ENCODE measurements at regions not wholly inside any gene's neighbourhood (a gene's known extent, or its start where the extent isn't known, plus 50 kb on each side); places are given as distances from the start of the nearest gene placed in this dataset.

GRCh38 chr5:113969901-113970300, 392.0 kb upstream of the KCNN2 start:
- no peak for TF ChIP-seq EZH2phosphoT487 (conservative IDR thresholded peaks at IDR 0.05; ENCODE audit: low read length)
- TF ChIP-seq, protein P1, sequence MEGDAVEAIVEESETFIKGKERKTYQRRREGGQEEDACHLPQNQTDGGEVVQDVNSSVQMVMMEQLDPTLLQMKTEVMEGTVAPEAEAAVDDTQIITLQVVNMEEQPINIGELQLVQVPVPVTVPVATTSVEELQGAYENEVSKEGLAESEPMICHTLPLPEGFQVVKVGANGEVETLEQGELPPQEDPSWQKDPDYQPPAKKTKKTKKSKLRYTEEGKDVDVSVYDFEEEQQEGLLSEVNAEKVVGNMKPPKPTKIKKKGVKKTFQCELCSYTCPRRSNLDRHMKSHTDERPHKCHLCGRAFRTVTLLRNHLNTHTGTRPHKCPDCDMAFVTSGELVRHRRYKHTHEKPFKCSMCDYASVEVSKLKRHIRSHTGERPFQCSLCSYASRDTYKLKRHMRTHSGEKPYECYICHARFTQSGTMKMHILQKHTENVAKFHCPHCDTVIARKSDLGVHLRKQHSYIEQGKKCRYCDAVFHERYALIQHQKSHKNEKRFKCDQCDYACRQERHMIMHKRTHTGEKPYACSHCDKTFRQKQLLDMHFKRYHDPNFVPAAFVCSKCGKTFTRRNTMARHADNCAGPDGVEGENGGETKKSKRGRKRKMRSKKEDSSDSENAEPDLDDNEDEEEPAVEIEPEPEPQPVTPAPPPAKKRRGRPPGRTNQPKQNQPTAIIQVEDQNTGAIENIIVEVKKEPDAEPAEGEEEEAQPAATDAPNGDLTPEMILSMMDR (IDR thresholded peaks at IDR 0.05; ENCODE audit: insufficient read depth, low read length, poor library complexity, severe bottlenecking), result no peak
- no peak overlapping the region for H2AFZ ChIP-seq (ENCODE audit: low read depth, low read length, severe bottlenecking)
- no peaks in the 10 kb centered on the region for H3K79me2 ChIP-seq (ENCODE audit: insufficient read depth, low read length)
- H3F3A ChIP-seq (ENCODE audit: insufficient read depth), result no peaks in the 10 kb centered on the region
- H3K4me3 ChIP-seq (ENCODE audit: insufficient read depth, low read length, poor library complexity, severe bottlenecking), result no peak overlapping the region
- H3K9ac ChIP-seq (ENCODE audit: low read length), result no peak overlapping the region
- no peaks in the 10 kb centered on the region for H4K20me1 ChIP-seq (ENCODE audit: low read depth, low read length)
- H3K9me2 ChIP-seq (replicated peaks; ENCODE audit: insufficient read depth, low read length), result no peaks in the 10 kb centered on the region
- no peak overlapping the region for H3K27ac ChIP-seq (ENCODE audit: low read depth, low read length)
- no peaks in the 10 kb centered on the region for H3K27me3 ChIP-seq (ENCODE audit: low read length)
- H3K9me3 ChIP-seq (ENCODE audit: insufficient read depth, low read length), result no peaks in the 10 kb centered on the region
- no peaks in the 10 kb centered on the region for H3K36me3 ChIP-seq (ENCODE audit: low read length)
- H3K4me2 ChIP-seq (ENCODE audit: low read depth, low read length, poor library complexity, severe bottlenecking), result no peak overlapping the region

DNA sequence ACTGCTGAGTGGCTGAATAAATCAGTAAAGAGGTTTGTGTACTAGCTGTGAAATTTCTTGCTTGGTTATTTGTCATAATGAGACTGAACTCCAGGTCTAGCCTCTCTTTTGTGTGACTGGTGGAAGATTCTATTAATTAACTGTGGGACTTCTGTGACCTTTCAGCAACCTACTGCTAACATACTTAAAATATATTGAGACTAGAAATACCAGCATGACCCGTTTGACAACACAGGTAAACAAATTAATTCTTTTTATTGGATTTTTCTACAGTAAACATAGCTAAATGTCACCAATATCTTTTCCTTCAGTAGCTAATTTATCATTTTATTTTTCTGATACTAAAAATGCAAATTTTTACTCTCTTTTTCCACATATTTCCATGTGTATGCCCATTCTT, 390.4 kb upstream of the KCNN2 start:
- H3K27ac ChIP-seq (ENCODE audit: low read depth, low read length), result no peak overlapping the region
- no peak for TF ChIP-seq EZH2phosphoT487 (conservative IDR thresholded peaks at IDR 0.05; ENCODE audit: low read length)
- TF ChIP-seq, protein P1 (IDR thresholded peaks at IDR 0.05; ENCODE audit: insufficient read depth, low read length, poor library complexity, severe bottlenecking), result no peak
- no peaks in the 10 kb centered on the region for H3K9me2 ChIP-seq (replicated peaks; ENCODE audit: insufficient read depth, low read length)
- no peak overlapping the region for H3K4me3 ChIP-seq (ENCODE audit: insufficient read depth, low read length, poor library complexity, severe bottlenecking)
- H3K36me3 ChIP-seq (ENCODE audit: low read length), result no peaks in the 10 kb centered on the region
- H3K79me2 ChIP-seq (ENCODE audit: insufficient read depth, low read length), result no peaks in the 10 kb centered on the region
- H3K9ac ChIP-seq (ENCODE audit: low read length), result no peak overlapping the region
- no peak overlapping the region for H3K4me2 ChIP-seq (ENCODE audit: low read depth, low read length, poor library complexity, severe bottlenecking)
- H3K9me3 ChIP-seq (ENCODE audit: insufficient read depth, low read length), result no peaks in the 10 kb centered on the region
- H3F3A ChIP-seq (ENCODE audit: insufficient read depth), result no peaks in the 10 kb centered on the region
- no peaks in the 10 kb centered on the region for H4K20me1 ChIP-seq (ENCODE audit: low read depth, low read length)
- H2AFZ ChIP-seq (ENCODE audit: low read depth, low read length, severe bottlenecking), result no peak overlapping the region
- no peaks in the 10 kb centered on the region for H3K27me3 ChIP-seq (ENCODE audit: low read length)

DNA sequence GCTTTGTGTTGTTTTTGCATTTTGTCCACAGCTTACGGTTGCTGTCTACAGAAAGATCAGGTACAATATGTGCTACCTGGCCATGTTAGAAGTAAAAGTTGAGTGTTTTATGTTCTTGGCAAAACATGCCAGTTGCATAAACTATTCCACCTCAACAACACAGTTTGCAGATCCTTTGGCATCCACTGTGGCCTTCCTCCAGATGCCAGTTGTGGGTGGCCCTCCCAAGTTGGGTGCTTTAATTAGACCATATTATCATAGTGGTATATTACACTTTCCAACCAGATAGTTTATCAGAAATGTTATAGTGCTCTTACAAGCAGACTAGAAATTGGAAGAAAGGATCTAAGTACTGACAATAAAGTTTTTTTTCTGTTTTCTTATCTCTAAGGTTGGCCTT, 386.9 kb upstream of the KCNN2 start:
- H3K27me3 ChIP-seq (ENCODE audit: low read length), result no peaks in the 10 kb centered on the region
- H3K9me3 ChIP-seq (ENCODE audit: insufficient read depth, low read length), result no peaks in the 10 kb centered on the region
- no peak overlapping the region for H2AFZ ChIP-seq (ENCODE audit: low read depth, low read length, severe bottlenecking)
- no peak for TF ChIP-seq EZH2phosphoT487 (conservative IDR thresholded peaks at IDR 0.05; ENCODE audit: low read length)
- TF ChIP-seq, protein P1 (IDR thresholded peaks at IDR 0.05; ENCODE audit: insufficient read depth, low read length, poor library complexity, severe bottlenecking), result no peak
- H3K27ac ChIP-seq (ENCODE audit: low read depth, low read length), result no peak overlapping the region
- H3K4me2 ChIP-seq (ENCODE audit: low read depth, low read length, poor library complexity, severe bottlenecking), result no peak overlapping the region
- no peak overlapping the region for H3K9ac ChIP-seq (ENCODE audit: low read length)
- no peaks in the 10 kb centered on the region for H3K9me2 ChIP-seq (replicated peaks; ENCODE audit: insufficient read depth, low read length)
- H3K4me3 ChIP-seq (ENCODE audit: insufficient read depth, low read length, poor library complexity, severe bottlenecking), result no peak overlapping the region
- H4K20me1 ChIP-seq (ENCODE audit: low read depth, low read length), result no peaks in the 10 kb centered on the region
- no peaks in the 10 kb centered on the region for H3K79me2 ChIP-seq (ENCODE audit: insufficient read depth, low read length)
- no peaks in the 10 kb centered on the region for H3F3A ChIP-seq (ENCODE audit: insufficient read depth)
- no peaks in the 10 kb centered on the region for H3K36me3 ChIP-seq (ENCODE audit: low read length)

Data from SU-DHL-6 (cell line).